Muscle of back (tissue), 3 donors: ENCODE measurements at regions not wholly inside any gene's neighbourhood (a gene's known extent, or its start where the extent isn't known, plus 50 kb on each side); places are given as distances from the start of the nearest gene placed in this dataset.

ENCODE experiments used
- DNase-seq, 3 donors: peaks; one replicate each; pipeline versions ENCODE4 v3.0.0 to v3.0.0-alpha.2; 2013

DNA sequence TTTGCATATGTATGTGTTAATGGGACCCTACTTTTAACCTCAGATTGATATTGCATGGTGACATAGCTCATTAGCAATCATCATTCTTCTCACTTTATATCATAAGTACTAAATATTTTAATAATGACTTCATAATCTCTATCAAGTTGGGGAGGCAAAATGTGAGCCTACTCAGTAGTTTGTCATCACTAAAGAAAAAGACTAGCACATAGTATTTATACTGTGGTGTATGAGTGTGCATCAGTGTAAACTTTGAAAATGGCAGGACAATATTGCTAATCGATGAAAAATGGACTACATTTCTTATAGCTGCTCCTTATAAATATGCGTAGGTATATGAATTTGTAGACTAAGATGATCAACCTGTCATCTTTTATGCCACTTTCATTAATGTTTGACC lies 624.5 kb upstream of the ROBO2 start:
- no peak for DNase-seq

DNA sequence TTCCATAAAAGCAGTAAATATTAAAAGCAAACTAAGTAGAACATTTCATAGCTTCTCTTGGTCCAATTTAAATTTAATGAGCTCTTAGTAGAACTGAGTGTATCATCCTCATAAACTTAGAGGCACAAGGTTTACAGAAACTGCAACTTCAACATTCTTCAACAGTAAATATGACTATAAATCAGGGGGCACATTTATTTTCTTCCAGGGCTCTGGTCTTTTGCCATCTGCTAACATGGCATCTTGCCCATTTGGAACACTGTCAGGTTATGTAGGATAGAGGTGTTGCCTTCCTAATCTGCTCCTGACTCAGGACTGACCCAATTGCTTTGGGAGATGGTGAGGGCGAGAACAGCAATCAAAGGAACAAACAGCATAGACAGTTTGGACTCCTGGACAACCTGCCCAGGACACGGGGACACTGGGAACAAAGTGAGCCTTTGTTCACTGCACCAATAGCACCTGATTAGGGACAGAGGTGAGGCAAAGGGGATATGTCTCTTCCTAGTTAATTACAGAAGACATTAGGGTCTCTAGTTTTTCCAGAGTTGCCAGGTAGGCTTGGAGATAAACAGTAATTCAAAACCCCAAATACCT lies 610.2 kb upstream of the ROBO2 start:
- DNase-seq, result no peak

DNA sequence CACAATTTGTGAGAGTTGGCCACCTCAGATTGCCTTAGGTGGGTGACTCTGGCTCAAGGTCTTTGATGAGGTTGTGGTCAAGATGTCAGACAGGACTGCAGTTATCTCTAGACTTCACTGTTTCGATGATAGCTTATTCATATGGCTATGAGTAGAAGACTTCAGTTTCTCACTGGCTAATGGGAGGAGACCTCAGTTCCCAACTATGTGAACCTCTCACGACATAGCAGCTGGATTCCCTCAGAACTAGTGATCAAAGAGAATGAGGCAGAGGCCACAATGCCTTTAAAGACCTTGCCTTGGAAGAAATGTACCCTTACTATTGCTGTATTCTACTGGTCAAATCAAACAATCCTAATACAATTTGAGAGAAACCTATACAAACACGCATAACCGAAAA lies 607.5 kb upstream of the ROBO2 start:
- no peak for DNase-seq

DNA sequence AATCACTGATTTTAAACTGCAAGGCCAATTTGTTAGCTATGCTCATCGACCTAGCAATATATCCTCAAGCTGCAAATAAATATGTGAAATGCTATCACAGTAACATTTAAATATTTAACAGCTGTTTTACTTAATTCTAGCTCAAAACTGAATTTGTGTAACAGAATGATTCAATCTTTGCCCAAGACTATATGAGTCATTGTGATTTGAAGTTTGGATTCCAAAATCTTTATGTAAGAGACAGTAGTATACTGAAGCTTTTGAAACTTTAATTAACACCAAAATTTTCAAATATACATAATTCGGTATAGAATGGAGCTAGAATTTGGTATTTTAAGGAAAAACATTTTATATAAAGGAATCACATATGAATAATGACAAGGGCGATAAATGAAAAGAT lies 603.0 kb upstream of the ROBO2 start:
- no peak for DNase-seq

DNA sequence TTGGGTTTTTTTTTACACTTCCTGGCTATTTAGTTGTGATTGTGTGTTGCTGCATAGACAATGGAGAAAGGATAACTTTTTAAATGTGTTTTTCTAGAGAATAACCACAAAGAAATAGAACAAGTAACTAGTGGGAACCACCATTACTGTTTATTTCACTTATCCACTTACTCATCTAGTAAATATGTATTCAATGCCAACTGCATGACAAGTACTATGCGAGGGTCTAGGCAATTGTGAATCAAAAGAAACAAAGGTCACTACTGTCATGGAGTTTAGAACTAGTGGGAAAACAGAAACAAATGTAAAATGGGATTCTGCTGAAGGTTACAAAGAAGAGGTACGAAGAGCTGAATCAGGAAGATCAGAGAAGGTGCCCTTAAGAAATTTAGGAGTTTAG lies 600.9 kb upstream of the ROBO2 start:
- DNase-seq, result no peak

DNA sequence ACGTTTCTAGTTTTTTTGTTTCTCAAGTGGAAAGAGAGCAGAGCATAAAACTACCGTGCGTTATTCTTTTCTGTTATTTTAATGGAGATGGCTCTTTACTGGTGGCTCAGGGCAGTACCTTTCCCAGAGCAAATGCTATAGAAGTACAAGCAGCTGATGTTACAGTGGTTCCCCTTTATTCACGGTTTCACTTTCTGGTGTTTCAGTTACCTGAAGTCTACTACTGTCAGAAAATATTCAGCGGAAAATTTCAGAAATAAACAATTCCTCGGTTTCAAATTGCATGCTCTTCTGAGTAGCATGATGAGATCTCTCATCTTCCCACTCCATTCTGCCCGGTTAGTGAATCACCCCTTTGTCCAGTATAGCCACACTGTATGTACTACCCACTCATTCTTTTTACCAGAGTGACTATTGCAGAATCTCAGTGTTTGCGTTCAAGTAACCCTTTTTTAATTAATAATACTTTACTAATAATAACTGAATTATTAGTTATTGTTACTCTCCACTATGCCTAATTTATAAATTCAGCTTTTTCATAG lies 597.5 kb upstream of the ROBO2 start:
- DNase-seq, result no peak

DNA sequence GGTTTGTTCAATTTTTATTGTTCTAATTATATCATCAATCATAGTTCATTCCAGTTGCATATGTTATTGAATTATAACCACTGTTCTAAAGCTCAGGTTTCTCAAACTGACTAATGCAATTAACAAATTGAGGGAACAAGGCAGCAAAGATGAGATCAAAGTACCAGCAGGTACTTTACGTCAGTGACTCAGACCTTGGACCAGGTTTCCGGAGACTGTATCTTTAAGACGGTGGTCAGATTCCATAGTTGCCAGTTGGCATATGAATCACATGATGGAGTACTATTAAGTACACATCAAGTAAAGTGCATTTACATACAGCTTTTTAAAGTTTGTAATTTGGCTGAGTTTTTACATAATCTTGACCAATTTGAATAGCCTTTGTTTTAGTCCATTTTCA lies 583.6 kb upstream of the ROBO2 start:
- no peak for DNase-seq

DNA sequence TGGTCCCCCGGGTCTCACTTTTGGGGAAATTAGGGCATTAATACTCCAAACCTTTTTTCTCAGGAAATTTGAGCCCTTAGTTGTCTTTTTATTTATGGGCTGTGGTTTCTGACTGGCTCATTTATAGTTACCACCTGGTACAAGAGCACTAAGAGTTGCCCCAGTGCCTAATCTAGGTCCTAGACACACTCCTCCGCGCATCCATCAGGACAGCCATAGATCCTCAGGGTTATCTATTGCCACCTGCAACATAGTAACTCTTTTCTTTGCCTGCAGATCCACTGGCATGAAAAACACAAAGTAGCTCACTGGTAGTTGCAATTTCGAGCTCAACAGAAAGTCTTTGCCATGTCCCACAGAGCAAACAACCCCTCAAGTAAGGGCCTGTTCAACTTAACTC lies 576.4 kb upstream of the ROBO2 start:
- no peak for DNase-seq

DNA sequence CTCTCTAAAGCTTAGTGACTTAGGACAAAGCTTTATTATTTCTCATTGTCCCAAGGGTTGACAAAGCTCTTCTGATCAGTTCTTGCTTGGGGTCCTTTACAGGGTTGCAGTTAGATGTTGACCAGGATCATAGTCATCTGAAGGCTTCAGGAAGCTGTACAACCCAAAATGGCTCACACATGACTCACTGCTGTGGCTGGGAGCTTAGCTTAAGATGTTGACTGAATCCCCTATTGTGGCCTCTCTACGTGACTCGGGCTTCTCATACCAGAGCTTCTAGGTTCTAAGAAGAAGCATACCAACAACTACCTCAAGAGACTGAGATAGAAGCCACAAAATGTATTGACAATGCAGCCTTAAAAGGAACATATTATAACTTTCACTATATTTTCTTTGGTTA lies 569.6 kb upstream of the ROBO2 start:
- peak in 1 of 3 donors; percentile 45 for DNase-seq

DNA sequence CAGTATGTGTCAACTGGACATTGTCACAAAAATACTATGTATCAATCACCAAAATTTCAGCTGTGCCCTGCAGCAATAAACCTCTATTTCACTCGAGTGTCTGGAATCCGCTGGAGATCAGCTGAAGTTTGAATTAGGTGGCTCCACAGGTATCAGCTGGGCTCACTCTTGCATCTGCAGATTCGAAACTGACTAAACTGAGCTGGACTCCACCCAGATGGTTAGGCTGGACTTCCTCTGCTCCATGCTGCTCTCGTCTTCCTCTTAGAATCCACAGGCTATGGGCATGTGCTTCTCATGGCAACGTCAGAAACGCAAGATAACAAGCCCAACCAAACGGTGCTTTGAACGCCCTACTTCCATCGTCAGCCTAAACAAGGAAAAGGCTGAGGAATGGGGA lies 565.3 kb upstream of the ROBO2 start:
- DNase-seq, result no peak

DNA sequence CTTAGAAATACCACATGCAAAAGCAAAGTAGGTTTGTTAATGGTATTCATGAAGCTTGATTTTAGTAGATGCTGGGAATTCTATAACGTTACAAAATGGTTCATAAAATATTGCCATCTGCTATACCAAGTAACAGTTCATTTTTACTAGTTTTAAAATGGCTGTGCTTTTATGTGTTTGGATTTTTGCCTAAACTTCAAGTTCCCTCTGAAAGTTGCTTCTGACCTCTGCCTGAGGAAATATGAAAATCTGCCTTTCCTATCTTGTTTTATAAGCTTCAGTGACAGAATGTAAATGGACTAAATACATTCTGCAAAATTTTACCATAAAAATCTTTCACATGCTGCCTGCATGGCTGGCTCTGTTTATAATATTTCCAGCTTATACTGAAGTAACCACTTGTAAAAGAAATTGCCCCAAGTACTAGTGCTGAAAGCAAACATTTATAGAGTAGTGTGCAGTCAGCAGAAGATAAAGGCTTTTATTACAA lies 560.7 kb upstream of the ROBO2 start:
- no peak for DNase-seq

DNA sequence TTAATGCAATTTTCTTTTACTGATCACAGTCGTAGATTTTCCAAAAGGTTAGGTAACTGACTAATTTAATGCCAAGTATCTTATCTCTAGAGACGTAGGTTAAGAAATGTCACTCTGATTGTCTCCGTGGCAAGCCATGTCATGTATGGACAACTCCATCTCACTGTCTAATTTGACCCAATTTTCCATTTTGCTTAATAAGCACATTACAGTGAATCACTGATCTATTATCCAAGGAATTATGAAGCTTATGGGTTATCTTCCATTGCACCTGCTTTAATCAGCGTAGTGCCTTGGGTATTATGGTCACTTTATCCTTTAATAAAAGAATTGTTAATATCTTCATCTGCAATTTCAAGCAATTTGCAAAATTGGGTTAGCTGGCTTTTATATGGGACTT lies 557.4 kb upstream of the ROBO2 start:
- DNase-seq, result no peak

DNA sequence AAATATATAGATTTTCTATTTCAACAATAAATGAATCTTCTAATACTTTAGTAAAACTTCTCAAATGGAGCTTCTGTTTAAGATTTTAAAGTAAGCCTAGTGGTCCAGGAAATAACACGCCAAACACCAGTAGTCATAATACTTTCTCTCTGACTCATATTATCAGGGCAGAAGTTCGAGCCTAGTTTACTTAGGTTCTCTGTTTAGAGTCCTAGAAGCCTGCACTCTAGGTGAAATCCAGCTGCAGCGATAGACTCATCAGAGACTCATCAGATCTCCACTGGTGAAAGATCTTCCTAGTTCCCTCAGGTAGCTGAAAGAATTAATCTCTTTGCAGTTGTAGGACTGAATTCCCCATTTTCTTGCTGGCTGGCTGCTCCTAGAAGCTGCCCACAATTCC lies 552.5 kb upstream of the ROBO2 start:
- DNase-seq, result no peak

DNA sequence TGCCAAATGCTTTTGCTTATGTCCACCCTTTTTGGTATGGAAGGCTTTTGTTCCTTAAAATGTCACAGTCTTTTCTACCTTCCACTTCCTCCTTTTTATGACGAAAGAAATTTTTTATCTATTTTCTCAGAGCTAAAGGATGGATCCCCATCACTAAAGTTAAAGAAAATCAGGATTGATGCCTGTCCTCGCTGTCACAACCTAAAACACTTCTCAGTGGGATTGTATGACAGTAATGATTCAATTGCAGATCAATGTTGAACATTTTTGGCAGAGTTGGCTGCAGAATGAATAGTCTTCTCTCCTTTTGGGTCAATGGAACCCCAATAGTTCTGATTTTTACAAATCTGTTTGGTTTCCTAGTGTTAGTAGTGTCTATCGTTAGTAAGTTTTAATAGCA lies 549.8 kb upstream of the ROBO2 start:
- DNase-seq, result no peak

DNA sequence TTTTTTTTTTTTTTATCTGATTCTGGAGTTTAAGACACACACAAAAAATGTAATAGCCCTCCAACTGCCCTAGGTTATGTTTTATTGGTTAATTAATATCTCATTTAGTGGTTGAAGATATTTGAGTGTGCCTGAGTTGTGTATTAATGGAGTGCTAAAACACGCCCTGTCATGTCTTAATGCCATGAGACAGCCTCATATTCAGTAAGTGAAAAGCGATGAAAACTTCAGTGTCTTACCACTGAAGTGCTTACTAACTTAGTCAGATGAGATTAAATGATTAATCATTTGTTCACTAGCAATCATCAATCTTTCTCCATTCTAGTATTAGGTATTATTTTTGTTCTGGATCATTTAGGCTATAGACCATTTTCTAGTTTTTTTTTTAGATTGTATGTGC lies 544.7 kb upstream of the ROBO2 start:
- no peak for DNase-seq

DNA sequence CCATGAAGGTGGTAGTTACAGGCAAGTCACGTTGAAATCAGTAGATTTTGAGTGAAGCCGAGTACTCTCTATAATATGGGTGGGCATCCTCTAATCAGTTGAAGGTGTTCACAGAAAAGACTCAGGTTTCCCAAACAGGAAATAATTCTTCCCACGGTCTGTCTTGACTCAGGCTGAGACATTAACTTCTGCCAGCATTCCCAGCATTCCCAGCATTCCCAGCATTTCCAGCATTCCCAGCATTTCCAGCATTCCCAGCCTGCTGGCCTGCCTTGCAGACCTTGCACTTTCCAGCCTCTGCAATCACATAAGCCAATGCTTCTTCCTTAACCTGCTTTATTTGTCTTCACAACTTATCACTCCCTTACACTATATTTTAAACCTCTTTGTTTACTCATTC lies 542.3 kb upstream of the ROBO2 start:
- peak in 1 of 3 donors; percentile 18 for DNase-seq

DNA sequence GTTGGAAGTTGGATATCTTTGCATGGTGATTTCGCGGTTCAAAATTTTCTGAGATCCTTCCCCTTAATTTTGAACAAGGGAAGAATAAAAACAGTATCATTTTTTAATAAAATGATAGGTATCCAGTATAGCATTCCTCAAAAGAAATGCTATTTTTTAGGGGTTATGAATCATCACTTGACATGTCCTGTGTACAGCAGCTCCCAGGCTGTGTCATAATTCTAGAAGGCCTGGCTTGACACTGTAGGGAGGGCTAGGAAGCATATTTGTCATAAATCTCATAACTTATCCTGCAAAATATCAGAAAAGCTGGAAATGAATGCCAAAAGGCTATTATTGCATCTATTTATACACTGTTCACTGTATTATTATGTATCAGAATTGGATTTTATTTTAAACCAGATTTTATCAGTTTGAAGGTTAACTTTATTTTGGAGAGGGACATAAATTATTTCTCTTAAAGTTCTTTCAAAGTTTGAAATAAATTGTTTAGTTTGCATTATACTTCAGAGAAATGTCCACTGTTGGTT lies 539.1 kb upstream of the ROBO2 start:
- no peak for DNase-seq

DNA sequence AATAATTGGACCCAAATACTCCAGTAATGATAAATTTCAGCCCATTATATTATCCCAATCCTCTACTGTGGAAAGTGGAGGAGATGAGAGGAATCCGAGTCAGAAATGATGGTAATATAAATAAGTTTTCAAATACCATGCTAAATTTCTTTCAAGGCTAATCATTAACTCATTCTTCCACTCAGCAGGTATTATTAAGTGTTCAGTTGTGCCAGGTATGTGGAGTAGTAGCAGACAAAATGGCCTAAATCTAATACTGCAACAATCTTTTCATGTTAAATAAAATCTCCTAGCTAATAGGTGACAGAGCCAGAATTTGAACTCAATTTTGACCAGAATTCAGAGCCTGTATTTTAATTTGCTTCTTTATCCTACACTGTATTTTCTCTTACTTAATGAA lies 538.6 kb upstream of the ROBO2 start:
- no peak for DNase-seq

DNA sequence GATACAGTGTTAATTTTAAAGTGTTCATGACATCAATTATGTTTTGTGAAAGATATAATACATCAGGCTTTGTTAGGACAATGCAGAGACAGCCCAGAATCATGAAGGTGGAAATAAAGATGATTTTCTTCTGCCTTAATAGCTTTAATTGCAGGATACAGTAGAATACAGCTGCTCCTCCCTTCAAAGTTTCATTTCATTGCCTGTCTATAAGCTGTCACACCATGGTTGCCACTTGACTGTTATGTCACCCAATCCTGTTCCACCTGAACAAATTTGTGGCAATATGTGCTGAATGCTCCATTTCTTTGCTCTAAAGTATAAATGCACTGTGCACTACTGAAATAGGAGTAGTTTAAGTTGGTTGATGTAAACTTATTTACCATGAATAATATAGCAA lies 537.8 kb upstream of the ROBO2 start:
- no peak for DNase-seq

DNA sequence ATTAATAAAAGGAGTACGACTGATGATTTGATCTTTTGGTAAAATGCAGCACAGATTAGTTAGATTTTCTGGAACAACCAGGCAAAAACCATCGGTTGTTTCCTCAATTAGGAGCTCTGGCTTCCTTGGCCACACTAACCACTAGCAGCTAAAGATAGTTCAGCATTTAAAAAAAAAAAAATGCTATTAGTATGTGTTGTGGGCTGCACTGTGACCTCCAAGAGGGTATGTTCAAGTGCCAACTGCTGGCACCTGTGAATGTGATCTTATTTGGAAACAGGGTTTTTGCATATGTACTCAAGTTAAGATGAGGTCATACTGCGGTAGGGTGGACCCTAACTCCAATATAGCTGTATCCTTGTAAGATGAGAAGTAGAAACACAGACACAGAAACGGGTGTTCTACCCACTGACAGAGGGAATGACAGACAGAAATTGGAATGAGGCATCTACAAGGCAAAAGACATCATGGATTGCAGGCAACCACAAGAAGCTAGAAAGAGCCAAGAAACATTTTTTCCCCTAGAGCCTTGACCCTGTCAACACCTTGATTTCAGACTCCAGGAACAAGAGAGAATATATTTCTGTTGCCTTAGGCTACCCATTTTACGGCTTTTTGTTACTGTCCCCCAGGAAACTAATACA lies 534.6 kb upstream of the ROBO2 start:
- DNase-seq, result no peak

DNA sequence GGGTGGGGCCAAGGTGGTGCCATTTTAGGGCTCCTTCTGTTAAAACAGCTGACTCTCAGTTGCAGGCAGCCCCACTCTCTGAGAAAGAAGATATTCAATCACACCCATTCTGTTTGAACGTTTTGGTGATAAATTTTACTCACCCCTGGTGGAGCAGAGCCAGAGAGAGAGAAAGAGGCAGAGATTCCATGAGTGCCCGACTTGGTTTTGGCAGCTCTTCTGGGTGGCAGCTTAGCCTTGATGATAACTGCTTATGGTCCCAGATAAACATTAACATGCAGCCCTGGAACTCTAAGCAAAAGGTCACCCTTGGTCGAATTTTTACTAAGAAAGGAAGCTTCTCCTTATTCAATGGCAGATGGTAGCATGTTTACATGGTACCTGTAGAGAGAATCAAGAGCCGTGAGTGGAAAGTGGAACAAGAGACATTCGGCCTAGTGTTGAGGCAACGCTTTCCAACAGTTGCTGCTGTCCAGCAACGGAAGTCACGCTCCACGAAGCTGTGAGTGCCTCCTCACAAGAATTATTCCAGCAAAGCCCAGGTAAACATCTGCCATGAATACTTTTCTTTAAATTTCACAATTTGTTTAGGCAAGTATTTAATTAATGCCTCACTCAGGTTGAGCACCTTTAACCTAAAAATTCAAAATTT lies 530.6 kb upstream of the ROBO2 start:
- no peak for DNase-seq

DNA sequence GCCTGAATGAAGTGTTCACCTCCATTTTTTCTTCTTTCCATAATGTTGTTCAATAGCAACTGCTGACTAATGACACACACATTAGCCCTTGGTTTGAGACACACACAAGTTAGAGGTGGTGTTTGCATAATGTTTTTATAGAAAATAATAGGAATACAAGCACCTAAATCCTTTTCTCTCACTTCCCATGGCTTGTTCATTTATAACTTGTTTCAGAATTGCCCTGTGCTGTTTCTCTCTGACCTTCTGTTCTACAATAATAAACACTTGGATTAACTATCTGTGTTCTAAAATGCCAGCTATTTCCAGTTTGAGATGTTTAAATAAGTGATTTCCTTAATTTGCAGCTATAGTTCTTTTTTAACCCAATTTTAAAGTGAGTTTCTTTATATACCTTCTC lies 525.1 kb upstream of the ROBO2 start:
- no peak for DNase-seq

DNA sequence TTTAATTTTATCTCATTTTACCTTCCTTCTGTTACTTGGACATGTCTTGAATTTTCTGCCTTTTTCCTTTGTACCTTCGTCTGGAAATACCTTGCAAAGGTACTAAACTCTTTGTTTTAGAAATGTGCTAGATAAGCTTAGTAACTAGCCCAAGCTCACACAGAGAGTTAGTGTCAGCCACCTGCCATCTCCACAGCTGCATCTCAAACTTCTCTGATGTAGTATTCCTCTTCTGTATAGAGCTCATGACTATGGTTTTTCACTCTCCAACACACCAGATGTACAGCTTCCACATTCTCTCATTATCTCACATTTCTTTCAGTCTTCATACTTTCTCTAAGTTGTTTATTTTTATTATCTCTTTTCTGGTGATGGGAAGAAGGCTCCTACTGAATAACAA lies 516.6 kb upstream of the ROBO2 start:
- no peak for DNase-seq
